ENCODE measurements at regions not wholly inside any gene's neighbourhood (a gene's known extent, or its start where the extent isn't known, plus 50 kb on each side); places are given as distances from the start of the nearest gene placed in this dataset.

- no peak for DNase-seq (ENCODE audit: low read depth, low spot score)
Measured at GRCh38 chr6:147756891-147757290, 248.4 kb downstream of the SAMD5 start.

- DNase-seq (ENCODE audit: low read depth, low spot score): no peak
Measured at GRCh38 chr6:147757291-147757690, 248.8 kb downstream of the SAMD5 start.

- DNase-seq (ENCODE audit: low read depth, low spot score): no peak
Measured at GRCh38 chr6:147758303-147758702, 249.8 kb downstream of the SAMD5 start.

GRCh38 chr6:147759093-147759492 is 250.6 kb downstream of the SAMD5 start:
- DNase-seq (ENCODE audit: low read depth, low spot score): no peak

GRCh38 chr6:147759536-147759935 is 251.0 kb downstream of the SAMD5 start:
- DNase-seq (ENCODE audit: low read depth, low spot score): no peak

GRCh38 chr6:147765541-147765940 is 257.1 kb downstream of the SAMD5 start:
- DNase-seq (ENCODE audit: low read depth, low spot score): no peak

GRCh38 chr6:147768969-147769368 is 260.5 kb downstream of the SAMD5 start:
- no peak for DNase-seq (ENCODE audit: low read depth, low spot score)

GRCh38 chr6:147769496-147770087 is 261.1 kb downstream of the SAMD5 start:
- no peak for DNase-seq (ENCODE audit: low read depth, low spot score)

GRCh38 chr6:147770221-147770620 is 261.7 kb downstream of the SAMD5 start:
- DNase-seq (ENCODE audit: low read depth, low spot score): no peak

- DNase-seq (ENCODE audit: low read depth, low spot score): no peak
Measured at GRCh38 chr6:147772724-147773123, 264.2 kb downstream of the SAMD5 start.

- DNase-seq (ENCODE audit: low read depth, low spot score): no peak
Measured at GRCh38 chr6:147774856-147775255, 266.4 kb downstream of the SAMD5 start.

- no peak for DNase-seq (ENCODE audit: low read depth, low spot score)
Measured at GRCh38 chr6:147776631-147777213, 268.2 kb downstream of the SAMD5 start.

GRCh38 chr6:147779624-147780023 is 271.1 kb downstream of the SAMD5 start:
- no peak for DNase-seq (ENCODE audit: low read depth, low spot score)

- no peak for DNase-seq (ENCODE audit: low read depth, low spot score)
Measured at GRCh38 chr6:147782302-147782701, 273.8 kb downstream of the SAMD5 start.

- no peak for DNase-seq (ENCODE audit: low read depth, low spot score)
Measured at GRCh38 chr6:147784371-147784770, 275.9 kb downstream of the SAMD5 start.

GRCh38 chr6:147787417-147787816 is 278.9 kb downstream of the SAMD5 start:
- DNase-seq (ENCODE audit: low read depth, low spot score): no peak

GRCh38 chr6:147789430-147789947 is 281.0 kb downstream of the SAMD5 start:
- no peak for DNase-seq (ENCODE audit: low read depth, low spot score)

GRCh38 chr6:147793871-147794643 is 285.6 kb downstream of the SAMD5 start:
- no peak for DNase-seq (ENCODE audit: low read depth, low spot score)

- no peak for DNase-seq (ENCODE audit: low read depth, low spot score)
Measured at GRCh38 chr6:147802459-147802858, 294.0 kb downstream of the SAMD5 start.

- no peak for DNase-seq (ENCODE audit: low read depth, low spot score)
Measured at GRCh38 chr6:147805155-147805554, 296.7 kb downstream of the SAMD5 start.

GRCh38 chr6:147806697-147807096 is 298.2 kb downstream of the SAMD5 start:
- DNase-seq (ENCODE audit: low read depth, low spot score): no peak

GRCh38 chr6:147808640-147809039 is 300.1 kb downstream of the SAMD5 start:
- DNase-seq (ENCODE audit: low read depth, low spot score): no peak
